C4-2B (cell line): ENCODE measurements at regions not wholly inside any gene's neighbourhood (a gene's known extent, or its start where the extent isn't known, plus 50 kb on each side); places are given as distances from the start of the nearest gene placed in this dataset.

Source experiments
- H3K27ac ChIP-seq: fragments of 450-650 bp; 2 replicates; pipeline ENCODE4 v1.5.1; 2017
- ZFX ChIP-seq: fragments of 450-650 bp; IDR thresholded peaks from 2 replicates; pipeline ENCODE4 v1.6.1; 2017
- TF ChIP-seq, protein P1 (sequence below): fragments of 450-650 bp; conservative IDR thresholded peaks from 2 replicates; pipeline ENCODE4 v1.5.1; 2017; ENCODE audit warnings: mild to moderate bottlenecking

DNA sequence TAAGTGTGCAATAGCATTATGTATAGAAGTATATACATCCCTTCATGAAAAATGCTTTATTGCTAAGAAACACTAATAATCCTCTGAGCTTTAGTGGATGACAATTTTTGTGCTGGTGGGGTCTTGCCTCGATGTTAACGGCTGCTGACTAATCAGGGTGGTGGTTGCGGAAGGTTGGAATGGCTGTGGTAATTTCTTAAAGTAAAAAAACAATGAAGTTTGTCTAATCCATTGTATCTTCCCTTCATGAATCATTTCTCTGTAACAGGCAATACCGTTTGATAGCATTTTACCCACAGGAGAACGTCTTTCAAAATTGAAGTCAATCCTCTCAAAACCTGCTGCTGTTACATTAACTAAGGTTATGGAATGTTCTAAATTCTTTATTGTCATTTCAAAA is 816.5 kb upstream of the GJE1 start:
- H3K27ac ChIP-seq: no peak overlapping the region
- TF ChIP-seq, protein P1, sequence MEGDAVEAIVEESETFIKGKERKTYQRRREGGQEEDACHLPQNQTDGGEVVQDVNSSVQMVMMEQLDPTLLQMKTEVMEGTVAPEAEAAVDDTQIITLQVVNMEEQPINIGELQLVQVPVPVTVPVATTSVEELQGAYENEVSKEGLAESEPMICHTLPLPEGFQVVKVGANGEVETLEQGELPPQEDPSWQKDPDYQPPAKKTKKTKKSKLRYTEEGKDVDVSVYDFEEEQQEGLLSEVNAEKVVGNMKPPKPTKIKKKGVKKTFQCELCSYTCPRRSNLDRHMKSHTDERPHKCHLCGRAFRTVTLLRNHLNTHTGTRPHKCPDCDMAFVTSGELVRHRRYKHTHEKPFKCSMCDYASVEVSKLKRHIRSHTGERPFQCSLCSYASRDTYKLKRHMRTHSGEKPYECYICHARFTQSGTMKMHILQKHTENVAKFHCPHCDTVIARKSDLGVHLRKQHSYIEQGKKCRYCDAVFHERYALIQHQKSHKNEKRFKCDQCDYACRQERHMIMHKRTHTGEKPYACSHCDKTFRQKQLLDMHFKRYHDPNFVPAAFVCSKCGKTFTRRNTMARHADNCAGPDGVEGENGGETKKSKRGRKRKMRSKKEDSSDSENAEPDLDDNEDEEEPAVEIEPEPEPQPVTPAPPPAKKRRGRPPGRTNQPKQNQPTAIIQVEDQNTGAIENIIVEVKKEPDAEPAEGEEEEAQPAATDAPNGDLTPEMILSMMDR: no peak
- TF ChIP-seq ZFX: no peak

DNA sequence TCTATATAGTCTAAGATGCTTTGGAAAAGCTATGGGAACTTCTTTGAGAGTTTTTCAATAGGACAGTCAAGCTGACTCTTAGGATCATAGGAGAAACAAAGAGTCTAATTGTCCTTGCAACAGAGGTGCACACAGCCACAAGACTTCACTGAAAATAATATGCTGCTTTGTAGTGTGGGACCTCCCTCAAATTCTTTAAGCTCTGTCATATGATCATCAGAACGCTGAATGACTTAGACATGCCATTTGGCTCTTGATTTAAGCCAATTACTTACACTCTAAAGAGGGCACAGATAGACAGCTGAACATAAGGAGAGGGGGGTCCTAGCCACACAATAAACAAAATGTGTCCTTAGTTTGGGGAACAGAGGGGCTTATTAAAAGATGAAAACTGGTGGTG is 818.7 kb upstream of the GJE1 start:
- TF ChIP-seq, protein P1: no peak
- no peak for TF ChIP-seq ZFX
- no peak overlapping the region for H3K27ac ChIP-seq

- H3K27ac ChIP-seq: no peak overlapping the region
- TF ChIP-seq, protein P1: no peak
- TF ChIP-seq ZFX: no peak
Observed at GRCh38 chr6:141309295-141309694, 823.4 kb upstream of the GJE1 start.

DNA sequence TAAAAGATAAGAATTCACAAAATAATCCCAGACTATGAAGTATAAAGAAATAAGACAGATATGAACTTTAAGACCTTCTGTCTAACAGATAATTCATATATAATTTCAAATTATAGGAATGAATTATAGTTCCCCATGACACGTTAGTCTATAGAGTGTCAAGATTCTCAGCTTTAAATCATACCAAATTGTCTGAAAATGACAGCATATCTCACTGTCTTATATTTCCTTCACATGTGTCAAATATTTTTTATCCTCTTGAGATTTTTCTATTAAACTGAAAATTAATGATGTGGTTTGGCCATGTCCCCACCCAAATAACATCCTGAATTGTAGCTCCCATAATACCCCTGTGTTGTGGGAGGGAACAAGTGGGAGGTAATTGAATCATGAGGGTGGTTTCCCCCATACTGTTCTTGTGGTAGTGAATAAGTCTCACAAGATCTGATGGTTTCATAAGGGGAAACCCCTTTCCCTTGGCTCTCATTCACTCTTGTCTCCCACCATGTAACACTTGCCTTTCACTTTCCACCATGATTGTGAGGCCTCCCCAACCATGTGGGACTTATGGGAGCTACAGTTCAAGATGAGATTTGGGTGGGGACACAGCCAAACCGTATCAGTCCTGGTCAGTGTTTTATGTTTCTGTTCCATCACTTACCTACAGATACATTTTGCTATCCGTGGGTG is 825.3 kb upstream of the GJE1 start:
- H3K27ac ChIP-seq: no peak overlapping the region
- TF ChIP-seq ZFX: no peak
- TF ChIP-seq, protein P1: no peak

- no peak for TF ChIP-seq ZFX
- TF ChIP-seq, protein P1: no peak
- no peak overlapping the region for H3K27ac ChIP-seq
Observed at GRCh38 chr6:141303907-141304306, 828.8 kb upstream of the GJE1 start.

DNA sequence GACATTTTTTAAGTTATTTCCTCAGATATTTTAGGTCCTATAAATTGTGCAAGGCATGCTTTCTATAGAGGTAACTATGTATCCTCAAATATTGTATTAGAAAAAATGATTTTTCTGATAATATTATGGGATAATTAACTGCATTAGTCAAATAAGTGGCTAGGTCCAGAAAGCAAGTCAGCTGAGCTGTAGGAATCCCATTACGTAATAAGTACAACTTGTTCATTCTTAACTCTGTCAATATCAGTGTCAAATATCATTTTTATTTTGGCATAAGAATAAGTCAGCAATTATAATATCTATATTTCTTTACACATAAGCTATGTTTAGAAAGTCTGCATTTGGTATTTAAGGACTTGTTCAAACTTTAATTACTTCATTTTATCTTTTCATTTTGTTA is 830.9 kb upstream of the GJE1 start:
- no peak overlapping the region for H3K27ac ChIP-seq
- no peak for TF ChIP-seq ZFX

DNA sequence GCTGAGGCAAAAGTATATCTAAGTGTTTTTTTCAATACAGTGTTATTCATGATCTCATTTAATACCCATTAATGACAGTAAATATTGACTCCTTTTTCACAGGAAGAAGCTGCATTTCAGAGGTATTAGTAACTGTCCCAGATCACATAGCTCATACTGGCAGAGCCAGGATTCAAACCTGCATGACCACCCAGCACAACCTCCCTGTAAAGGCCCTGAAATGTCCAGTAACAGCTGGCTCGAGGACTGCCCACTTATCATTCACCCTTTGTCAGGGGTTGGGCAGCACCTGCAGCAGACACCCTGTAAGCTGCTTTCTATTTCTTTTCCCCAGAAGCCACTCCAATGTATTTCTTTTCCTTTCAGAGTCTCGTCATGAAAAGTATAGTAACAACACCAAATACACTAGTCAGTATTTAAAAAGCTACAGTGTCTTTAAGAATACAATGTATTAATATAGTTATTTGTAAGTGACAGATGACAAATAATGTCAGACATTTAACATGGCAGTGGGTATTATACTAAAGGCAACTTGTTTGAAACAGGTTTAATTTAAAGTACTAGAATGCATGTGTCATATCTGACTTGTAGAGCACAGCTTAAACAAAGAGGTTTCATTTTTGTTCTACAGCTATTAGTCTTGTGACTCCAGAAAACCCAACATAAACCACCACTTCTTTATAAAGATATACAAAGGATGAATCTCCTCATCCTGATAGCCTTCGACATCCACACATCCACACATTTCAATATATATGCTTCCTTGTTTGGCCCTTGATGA is 841.6 kb upstream of the GJE1 start:
- TF ChIP-seq, protein P1: no peak
- TF ChIP-seq ZFX: no peak
- H3K27ac ChIP-seq: no peak overlapping the region
